Activated naive CD4-positive, alpha-beta T cell treated with anti-CD3 and anti-CD28 coated beads for 36 hours (primary cell): ENCODE measurements at regions not wholly inside any gene's neighbourhood (a gene's known extent, or its start where the extent isn't known, plus 50 kb on each side); places are given as distances from the start of the nearest gene placed in this dataset.
"Not testable (repeated sequence)": the region's sequence is repeated elsewhere in the genome, so short reads cannot be mapped to it uniquely, and the experiment has no call there.

ENCODE experiments used
- CTCF ChIA-PET: fragments of 350-600 bp; sonication (Branson Sonifier 250); formaldehyde crosslinking; loops from one replicate; lab custom pipeline; 2021; ENCODE audit warnings: antibody characterized with exemption; lab: Charles Lee
- DNase-seq: peaks from one replicate; pipeline ENCODE4 v3.0.0-alpha.2; 2020
- H3K27ac Mint-ChIP-seq: one replicate; pipeline ENCODE4 v1.8.0; 2021; ENCODE audit warnings: mild to moderate bottlenecking, mixed read lengths
- H3K27me3 Mint-ChIP-seq: one replicate; pipeline ENCODE4 v1.8.0; 2021; ENCODE audit warnings: low read depth, mixed read lengths
- H3K36me3 Mint-ChIP-seq: one replicate; pipeline ENCODE4 v1.8.0; 2021; ENCODE audit warnings: low read depth, mixed read lengths
- H3K4me1 Mint-ChIP-seq: one replicate; pipeline ENCODE4 v1.8.0; 2021; ENCODE audit warnings: low read depth, mixed read lengths
- H3K4me3 Mint-ChIP-seq: one replicate; pipeline ENCODE4 v1.8.0; 2021; ENCODE audit warnings: mild to moderate bottlenecking, moderate library complexity, mixed read lengths
- H3K9me3 Mint-ChIP-seq: one replicate; pipeline ENCODE4 v1.8.0; 2021; ENCODE audit warnings: mixed read lengths
- intact Hi-C: fragments of 100-400 bp; cut with micrococcal nuclease; formaldehyde crosslinking; loops from one replicate; pipeline ENCODE4 v1.15.1; 2023

DNA sequence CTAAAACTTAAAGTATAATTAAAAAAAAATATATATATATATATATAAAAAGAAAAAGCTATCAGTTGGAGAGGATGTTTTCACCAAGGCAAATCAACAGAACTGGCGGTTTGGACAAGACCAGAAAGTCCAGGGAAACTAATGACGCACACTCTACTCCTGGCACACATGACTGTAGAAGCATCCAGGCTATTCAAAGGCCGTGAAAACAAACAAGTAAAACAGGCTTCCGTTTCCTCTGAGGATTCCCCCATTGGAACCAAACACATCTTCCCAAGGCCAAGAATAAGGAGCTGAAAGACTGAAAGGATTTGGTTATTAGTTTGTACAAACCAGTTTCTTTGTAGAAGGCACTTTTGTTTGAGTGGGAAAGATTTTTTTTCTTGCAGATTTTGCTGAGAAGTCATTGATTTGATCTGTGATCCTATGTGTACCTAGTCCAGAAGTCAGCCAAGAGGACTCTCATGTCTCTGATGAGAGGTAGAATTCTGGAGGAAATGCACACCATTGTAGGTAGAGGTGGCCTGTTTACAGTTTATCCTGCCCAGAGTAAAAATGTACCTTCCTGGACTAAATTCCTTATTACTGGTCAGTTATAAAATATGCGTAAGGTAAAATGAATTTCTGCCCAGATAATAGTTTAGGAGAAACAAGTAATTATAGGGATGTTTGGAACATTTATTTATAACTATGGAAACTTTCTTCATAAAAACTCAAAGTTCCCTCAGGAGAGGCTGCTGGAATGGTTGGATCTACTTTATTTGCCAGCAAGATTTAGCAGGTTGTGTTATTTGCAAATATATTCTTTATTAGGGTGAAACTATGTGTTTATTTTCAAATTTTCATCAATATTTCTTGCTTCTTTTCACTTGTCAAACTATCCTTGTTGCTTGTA is 66.5 kb downstream of the DMP1 start:
- CTCF ChIA-PET = no interaction called here
- no peak for DNase-seq
- Mint-ChIP-seq H3K27ac (no peak overlapping the region), H3K36me3 (no peaks in the 10 kb centered on the region), H3K4me3 (no peak overlapping the region), H3K27me3 (no peaks in the 10 kb centered on the region), H3K9me3 (no peaks in the 10 kb centered on the region), H3K4me1 (no peaks in the 10 kb centered on the region)
- intact Hi-C loops = no loop called here

DNA sequence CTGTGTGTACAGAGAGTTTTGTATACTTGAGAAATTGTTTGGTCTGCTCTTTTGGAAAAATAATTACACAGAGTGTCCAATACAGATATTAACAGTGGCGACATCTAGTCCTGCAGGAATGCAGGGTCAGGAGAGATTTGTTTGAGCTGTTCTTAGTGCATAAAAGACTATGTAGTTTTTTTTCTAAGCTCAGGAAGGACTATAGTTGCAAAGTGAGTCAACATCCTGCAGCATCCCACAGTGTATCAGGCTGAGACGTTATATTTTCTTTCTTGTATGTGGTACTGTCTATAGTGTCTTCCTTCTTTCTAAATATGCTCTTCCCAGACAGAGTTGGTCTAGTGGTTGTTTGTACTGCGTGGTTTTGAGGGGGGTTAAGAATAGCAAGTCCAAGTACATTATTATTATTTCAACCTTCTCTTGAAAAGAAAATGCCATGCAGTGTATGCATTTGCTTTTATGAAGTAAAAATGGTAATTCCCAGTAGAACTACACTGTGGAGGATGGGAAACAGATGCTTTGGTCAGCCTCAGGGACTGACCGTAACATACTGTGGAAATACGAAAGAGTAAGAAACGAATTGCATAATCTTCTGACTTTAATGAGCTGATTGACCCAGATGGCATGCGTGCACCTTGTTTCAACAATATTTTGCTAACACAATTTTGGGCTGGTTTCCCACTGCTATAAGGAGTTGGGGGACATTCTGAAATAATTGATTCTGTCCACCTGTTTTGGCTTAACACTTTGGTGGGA is 67.4 kb downstream of the DMP1 start:
- Mint-ChIP-seq H3K27ac (no peak overlapping the region), H3K27me3 (no peaks in the 10 kb centered on the region), H3K4me1 (no peaks in the 10 kb centered on the region), H3K36me3 (no peaks in the 10 kb centered on the region), H3K4me3 (no peak overlapping the region), H3K9me3 (no peaks in the 10 kb centered on the region)
- intact Hi-C loops = no loop called here
- DNase-seq = no peak
- CTCF ChIA-PET = no interaction called here

DNA sequence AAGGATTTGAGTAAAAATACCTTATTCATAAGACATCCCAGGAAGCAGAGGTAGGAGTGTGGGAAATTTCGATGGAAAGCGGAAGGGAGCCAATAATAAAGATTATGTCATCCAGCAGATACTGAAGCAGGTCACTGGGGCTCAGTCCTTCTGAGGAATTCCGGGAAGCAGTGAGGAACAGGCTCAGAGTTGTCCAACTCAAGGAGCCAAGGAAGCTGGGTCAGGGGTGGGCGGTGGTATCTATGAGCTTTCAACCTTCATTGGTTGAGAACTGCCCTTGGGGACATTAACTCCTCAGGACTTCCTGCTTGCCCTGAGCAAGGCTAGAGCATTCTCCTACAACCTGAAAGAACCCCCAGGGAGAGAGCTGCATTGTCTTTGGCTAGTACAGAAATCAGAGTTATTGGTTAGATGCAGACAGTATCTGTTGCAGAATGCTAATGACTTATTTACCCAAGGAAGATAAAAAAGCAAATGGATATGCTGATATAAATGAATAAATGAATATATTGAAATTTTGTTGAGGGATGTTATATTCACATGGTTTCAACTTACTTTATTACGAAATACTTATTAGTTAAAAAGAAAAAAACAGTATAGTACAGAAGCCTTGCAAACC is 68.2 kb downstream of the DMP1 start:
- H3K36me3 Mint-ChIP-seq = no peaks in the 10 kb centered on the region
- no peaks in the 10 kb centered on the region for H3K9me3 Mint-ChIP-seq
- intact Hi-C loops = no loop called here
- no peak for DNase-seq
- no peaks in the 10 kb centered on the region for H3K4me1 Mint-ChIP-seq
- CTCF ChIA-PET = no interaction called here
- H3K4me3 Mint-ChIP-seq = no peak overlapping the region
- H3K27ac Mint-ChIP-seq = no peak overlapping the region
- no peaks in the 10 kb centered on the region for H3K27me3 Mint-ChIP-seq

DNA sequence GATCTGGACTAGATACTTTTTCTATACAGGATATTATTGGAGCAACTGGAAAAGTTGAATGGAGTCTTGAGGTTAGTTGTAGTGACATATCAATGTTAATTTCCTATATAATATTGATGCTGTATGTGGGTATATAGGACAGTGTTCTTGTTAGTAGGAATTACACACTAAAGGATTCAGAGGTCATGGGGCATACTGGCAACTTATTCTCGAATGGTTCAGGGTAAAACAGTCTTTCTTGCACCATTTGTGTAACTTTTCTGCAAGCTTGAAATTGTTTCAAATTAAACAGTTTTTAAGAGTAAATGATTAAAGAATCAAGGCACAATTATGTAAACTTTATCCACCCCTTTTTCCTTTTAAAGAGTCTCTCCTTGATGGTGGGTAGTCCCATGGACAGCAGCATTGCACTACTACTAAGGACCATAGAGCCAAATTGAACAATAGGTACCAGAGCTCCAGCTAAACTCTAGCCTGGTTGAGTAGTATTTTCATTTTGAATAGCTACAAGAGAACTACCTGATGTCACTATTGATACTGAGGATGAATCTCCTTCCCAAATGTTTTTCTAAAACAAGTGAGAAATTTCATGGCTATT is 70.1 kb downstream of the DMP1 start:
- no peak overlapping the region for H3K27ac Mint-ChIP-seq
- no peak for DNase-seq
- CTCF ChIA-PET = no interaction called here
- intact Hi-C loops = no loop called here
- H3K27me3 Mint-ChIP-seq = no peaks in the 10 kb centered on the region
- H3K36me3 Mint-ChIP-seq = no peaks in the 10 kb centered on the region
- peaks cover 10% of the 10 kb centered on the region for H3K9me3 Mint-ChIP-seq
- H3K4me3 Mint-ChIP-seq = no peak overlapping the region
- no peaks in the 10 kb centered on the region for H3K4me1 Mint-ChIP-seq

DNA sequence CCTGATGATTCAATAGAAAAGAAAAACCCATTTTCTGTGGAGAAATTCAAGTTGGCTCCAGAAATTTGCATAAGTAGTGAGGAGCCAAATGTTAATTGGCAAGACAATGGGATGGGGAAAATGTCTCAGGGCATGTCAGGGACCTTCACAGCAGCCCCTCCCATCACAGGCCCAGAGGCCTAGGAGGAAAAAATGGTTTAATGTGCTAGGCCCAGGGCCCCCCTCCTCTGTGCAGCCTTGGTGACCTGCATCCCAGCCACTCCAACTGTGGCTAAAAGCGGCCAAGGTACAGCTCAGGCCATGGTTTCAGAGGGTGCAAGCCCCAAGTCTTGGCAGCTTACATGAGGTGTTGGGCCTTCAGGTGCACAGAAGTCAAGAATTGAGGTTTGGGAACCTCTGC is 74.1 kb upstream of the IBSP start:
- peaks cover 16% of the 10 kb centered on the region for H3K9me3 Mint-ChIP-seq
- H3K36me3 Mint-ChIP-seq, CTCF ChIA-PET, H3K4me3 Mint-ChIP-seq, H3K4me1 Mint-ChIP-seq, DNase-seq, H3K27ac Mint-ChIP-seq, H3K27me3 Mint-ChIP-seq, intact Hi-C loops: not testable (repeated sequence)

DNA sequence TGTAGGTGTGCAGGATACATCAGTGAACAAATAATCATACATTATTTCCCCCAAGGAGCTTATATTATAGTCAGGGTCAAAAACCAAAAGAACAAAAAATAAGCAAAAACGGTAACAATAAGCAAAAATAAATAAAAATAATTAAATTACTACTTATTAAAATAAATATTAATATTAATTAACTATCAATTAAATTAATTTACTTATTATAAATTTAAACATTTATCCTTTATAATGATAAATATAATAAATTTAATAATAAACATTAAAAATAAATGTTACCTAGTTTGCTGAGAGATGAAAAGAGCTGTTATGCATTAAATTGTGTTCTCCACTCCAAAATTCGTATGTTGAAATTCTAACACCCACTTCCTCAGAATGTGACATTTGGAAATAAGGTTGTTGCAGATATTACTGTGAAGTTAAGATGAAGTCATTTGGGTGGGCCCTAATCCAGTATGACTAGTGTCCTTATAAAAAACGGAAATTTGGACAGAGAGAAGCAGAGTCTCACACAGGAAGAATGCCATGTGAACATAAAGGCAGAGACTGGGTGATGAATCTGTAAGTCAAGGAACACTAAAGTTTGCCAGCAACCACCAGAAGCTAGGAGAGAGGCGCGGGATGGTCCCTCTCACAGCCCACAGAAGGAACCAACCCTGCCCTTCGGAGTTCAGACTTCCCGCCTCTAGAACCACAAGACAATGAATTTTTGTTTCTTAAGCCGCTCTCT is 67.2 kb upstream of the IBSP start:
- no peak overlapping the region for H3K4me3 Mint-ChIP-seq
- H3K27me3 Mint-ChIP-seq = peaks cover 12% of the 10 kb centered on the region
- intact Hi-C loops = no loop called here
- H3K4me1 Mint-ChIP-seq = no peaks in the 10 kb centered on the region
- CTCF ChIA-PET = interaction anchor here (0.5 kb wide), 1 partner anchor 240 kb away, joined by 3 read pairs; no protein-coding TSS in a partner anchor
- H3K27ac Mint-ChIP-seq = no peak overlapping the region
- no peak for DNase-seq
- no peaks in the 10 kb centered on the region for H3K9me3 Mint-ChIP-seq
- H3K36me3 Mint-ChIP-seq = no peaks in the 10 kb centered on the region

DNA sequence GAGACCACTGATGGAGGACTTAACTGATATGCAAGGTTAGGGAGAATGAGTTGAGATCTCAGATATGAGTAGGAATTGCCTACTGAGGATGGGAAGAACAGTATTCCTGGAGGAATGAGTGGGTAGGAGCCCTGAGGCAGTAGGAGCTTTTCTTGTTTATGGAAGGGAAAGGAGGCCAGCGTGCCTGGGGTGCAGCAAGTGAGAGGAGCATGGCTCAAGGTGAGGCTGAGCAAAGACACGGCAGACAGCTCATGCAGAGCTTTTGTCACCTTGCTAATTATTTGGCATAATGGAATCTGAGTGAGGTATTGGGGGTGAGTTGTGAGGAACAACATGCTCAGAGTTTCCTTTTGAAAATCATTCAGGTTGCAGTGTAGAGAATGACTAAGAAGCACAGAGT is 65.3 kb upstream of the IBSP start:
- intact Hi-C loops = no loop called here

DNA sequence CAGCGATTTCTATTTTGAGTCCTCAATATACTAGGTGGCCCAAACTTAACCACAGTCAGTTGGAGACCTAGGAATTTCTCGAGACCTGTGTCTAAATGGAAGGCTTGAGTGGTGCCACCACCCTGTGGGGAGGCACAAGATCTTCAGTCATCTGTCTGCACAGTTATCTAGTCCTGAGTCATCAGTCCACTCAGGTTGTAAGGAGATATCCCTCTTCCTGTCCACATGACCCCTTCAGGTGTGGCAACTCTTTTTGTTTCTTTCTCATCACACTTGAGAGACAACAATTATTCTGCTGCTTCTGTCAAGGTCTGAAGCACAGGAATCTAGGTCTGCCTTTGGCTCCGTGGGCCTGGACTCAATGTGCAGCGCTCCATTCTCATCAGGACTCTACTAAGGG is 64.4 kb upstream of the IBSP start:
- Mint-ChIP-seq H3K4me1 (no peaks in the 10 kb centered on the region), H3K36me3 (no peaks in the 10 kb centered on the region), H3K9me3 (no peaks in the 10 kb centered on the region), H3K4me3 (no peak overlapping the region), H3K27ac (no peak overlapping the region), H3K27me3 (peaks cover 13% of the 10 kb centered on the region)
- no peak for DNase-seq
- intact Hi-C loops = no loop called here
- CTCF ChIA-PET = no interaction called here

More for the DNA sequence above, 65.3 kb upstream of the IBSP start:
- Mint-ChIP-seq H3K9me3 (no peaks in the 10 kb centered on the region), H3K4me1 (no peaks in the 10 kb centered on the region), H3K36me3 (no peaks in the 10 kb centered on the region), H3K27me3 (peaks cover 14% of the 10 kb centered on the region), H3K27ac (no peak overlapping the region), H3K4me3 (no peak overlapping the region)
- DNase-seq = no peak
- CTCF ChIA-PET = no interaction called here

DNA sequence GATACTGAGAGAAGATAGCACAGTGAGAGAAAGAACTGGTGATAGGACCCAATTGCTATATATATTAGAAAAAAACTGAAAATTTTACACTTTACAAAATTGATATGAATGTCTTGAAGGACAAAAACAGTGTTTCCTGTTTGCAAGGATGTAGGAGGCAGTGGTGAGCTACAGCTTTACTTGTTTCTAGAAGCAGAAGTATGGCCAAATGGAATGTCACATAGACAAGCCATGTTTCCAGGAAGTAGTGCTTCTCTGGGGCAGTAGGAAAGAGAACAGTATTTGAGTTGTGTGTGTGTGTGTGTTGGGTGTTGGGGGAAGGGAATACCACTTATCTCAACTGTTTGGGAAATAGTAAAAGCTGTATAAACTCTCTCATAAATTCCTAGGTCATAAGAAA is 60.9 kb upstream of the IBSP start:
- Mint-ChIP-seq H3K27ac (no peak overlapping the region), H3K4me1 (no peaks in the 10 kb centered on the region), H3K9me3 (no peaks in the 10 kb centered on the region), H3K4me3 (no peak overlapping the region), H3K27me3 (peaks cover 2% of the 10 kb centered on the region), H3K36me3 (no peaks in the 10 kb centered on the region)
- CTCF ChIA-PET = interaction anchor here (0.6 kb wide), 1 partner anchor 58 kb away, joined by 4 read pairs; no protein-coding TSS in a partner anchor
- DNase-seq = no peak
- intact Hi-C loops = no loop called here

DNA sequence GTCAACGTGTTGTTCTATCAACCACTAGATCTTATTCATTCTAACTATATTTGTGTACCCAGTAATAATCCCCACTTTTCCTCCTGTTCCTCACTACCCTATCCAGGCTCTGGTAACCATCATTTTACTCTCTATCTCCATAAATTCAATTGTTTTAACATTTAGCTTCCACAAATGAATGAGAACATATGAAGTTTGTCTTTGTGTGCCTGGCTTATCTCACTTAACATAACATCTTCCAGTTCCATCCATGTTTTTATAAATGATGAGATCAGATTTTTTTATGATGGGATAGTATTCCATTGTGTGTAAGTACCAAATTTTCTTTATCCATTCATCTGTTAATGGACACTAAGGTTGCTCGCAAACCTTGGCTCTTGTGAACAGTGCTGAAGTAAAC is 59.9 kb upstream of the IBSP start:
- CTCF ChIA-PET = no interaction called here
- intact Hi-C loops = no loop called here

DNA sequence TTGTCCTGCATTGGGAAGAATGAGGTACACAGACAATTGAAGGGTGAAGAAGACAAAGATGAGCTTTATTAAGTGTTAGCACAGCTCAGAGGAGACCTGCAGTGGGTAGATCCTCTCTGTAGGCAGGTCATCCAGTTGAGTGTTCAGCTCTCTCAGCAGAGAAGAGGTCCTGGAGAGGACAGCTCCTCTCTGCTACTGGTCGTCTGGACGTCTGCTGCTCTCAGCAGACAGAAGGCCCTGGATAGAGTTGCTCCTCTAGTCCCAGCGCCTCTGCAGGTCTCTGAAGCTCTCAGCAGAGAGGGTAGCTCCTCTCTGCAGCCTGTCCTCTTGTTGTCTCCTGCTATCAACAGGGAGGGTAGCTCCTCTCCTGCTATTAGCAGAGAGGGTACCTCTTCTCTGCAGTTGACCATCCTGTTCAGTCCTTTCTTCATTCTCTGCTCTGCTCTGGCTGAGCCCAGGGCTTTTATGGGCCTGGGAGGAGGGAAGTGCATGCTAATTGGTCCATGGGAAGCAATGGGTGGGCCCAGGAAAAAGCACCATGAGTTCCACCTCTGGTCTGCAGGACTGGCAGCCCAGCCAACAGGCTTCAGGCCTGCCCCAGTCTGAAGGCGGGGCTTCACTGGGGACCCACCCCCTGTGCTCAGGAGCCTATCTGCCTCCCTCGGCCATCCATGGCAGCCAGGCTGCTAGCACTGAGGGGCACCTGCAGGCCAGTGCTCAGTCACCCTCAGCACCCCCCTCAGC is 54.1 kb upstream of the IBSP start:
- Mint-ChIP-seq H3K27ac (no peak overlapping the region), H3K36me3 (no peaks in the 10 kb centered on the region), H3K4me1 (no peaks in the 10 kb centered on the region), H3K9me3 (no peaks in the 10 kb centered on the region), H3K4me3 (no peak overlapping the region), H3K27me3 (no peaks in the 10 kb centered on the region)
- DNase-seq = no peak
- intact Hi-C loops = no loop called here
- CTCF ChIA-PET = no interaction called here

More for the DNA sequence above, 59.9 kb upstream of the IBSP start:
- H3K4me3 Mint-ChIP-seq = no peak overlapping the region
- DNase-seq = no peak
- H3K27me3 Mint-ChIP-seq = peaks cover 2% of the 10 kb centered on the region
- no peak overlapping the region for H3K27ac Mint-ChIP-seq
- no peaks in the 10 kb centered on the region for H3K9me3 Mint-ChIP-seq
- H3K36me3 Mint-ChIP-seq = no peaks in the 10 kb centered on the region
- no peaks in the 10 kb centered on the region for H3K4me1 Mint-ChIP-seq
